Activated T-helper 2 cell treated with anti-CD3 and anti-CD28 coated beads, Interferon-gamma antibody, Interleukin-2, Interleukin-4, amounts not matched to agents 10 μg/mL and 5 μg/mL and 100 μg/mL, durations not matched to agents 14 hours and 24 hours and 36 hours (primary cell): ENCODE measurements at regions not wholly inside any gene's neighbourhood (a gene's known extent, or its start where the extent isn't known, plus 50 kb on each side); places are given as distances from the start of the nearest gene placed in this dataset.
"Not testable (repeated sequence)": the region's sequence is repeated elsewhere in the genome, so short reads cannot be mapped to it uniquely, and the experiment has no call there.

Experiments used
- DNase-seq: peaks from one replicate; pipeline ENCODE4 v3.0.0; 2021; ENCODE audit warnings: low spot score
- H3K27ac Mint-ChIP-seq: one replicate; pipeline ENCODE4 v1.8.0; 2021; ENCODE audit warnings: mixed read lengths
- H3K27me3 Mint-ChIP-seq: one replicate; pipeline ENCODE4 v1.8.0; 2021; ENCODE audit warnings: low read depth, mixed read lengths
- H3K36me3 Mint-ChIP-seq: one replicate; pipeline ENCODE4 v1.8.0; 2021; ENCODE audit warnings: low read depth, mixed read lengths
- H3K4me1 Mint-ChIP-seq: one replicate; pipeline ENCODE4 v1.8.0; 2021; ENCODE audit warnings: low read depth, mixed read lengths
- H3K4me3 Mint-ChIP-seq: one replicate; pipeline ENCODE4 v1.8.0; 2021; ENCODE audit warnings: low read depth, mild to moderate bottlenecking, moderate library complexity, mixed read lengths
- H3K9me3 Mint-ChIP-seq: one replicate; pipeline ENCODE4 v1.8.0; 2021; ENCODE audit warnings: mixed read lengths
- intact Hi-C: fragments of 100-400 bp; cut with micrococcal nuclease; formaldehyde crosslinking; loops from one replicate; pipeline ENCODE4 v1.15.1; 2023

DNA sequence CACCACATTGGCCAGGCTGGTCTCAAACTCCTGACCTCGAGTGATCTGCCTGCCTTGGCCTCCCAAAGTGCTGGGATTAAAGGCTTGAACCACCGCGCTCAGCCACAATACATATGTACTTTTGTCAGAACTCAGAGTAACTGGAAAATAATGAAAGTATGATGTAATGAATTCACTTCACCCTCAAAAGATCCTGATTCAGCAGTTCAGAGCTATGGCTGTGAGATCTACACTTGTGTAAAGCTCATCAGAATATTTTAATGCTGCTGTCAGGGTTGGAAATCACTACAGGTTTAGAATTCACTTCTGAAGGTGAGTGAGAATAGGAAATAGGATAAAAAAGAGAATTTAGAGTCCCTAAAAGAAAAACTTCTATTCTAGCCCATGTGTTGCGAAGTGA is 464.5 kb upstream of the NRSN1 start:
- intact Hi-C loops = no loop called here

DNA sequence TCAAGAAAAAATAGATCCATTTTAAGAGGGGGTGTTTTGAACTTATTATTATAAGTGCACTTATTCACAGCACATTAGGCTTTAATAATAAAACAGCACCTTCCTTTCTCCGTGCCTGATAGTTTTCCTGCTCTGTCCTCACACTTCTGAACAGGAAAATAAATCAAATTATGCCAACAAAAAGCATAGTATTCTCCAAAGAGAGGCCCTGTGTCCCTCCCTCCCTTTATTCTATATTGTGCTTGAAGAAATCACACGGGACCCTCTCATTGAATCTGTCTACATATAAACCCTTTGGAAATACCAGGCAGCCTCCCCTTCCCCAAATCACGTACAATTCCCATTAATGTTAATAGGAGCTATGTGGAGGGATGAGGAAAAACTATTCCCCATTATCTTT is 462.9 kb upstream of the NRSN1 start:
- Mint-ChIP-seq H3K4me1 (no peaks in the 10 kb centered on the region), H3K27ac (no peak overlapping the region), H3K4me3 (no peak overlapping the region), H3K36me3 (no peaks in the 10 kb centered on the region), H3K9me3 (peaks cover 14% of the 10 kb centered on the region), H3K27me3 (no peaks in the 10 kb centered on the region)
- intact Hi-C loops = no loop called here
- no peak for DNase-seq

More for the DNA sequence above, 464.5 kb upstream of the NRSN1 start:
- H3K27me3 Mint-ChIP-seq = no peaks in the 10 kb centered on the region
- no peaks in the 10 kb centered on the region for H3K4me1 Mint-ChIP-seq
- no peak overlapping the region for H3K27ac Mint-ChIP-seq
- no peaks in the 10 kb centered on the region for H3K36me3 Mint-ChIP-seq
- H3K9me3 Mint-ChIP-seq = peaks cover 4% of the 10 kb centered on the region
- H3K4me3 Mint-ChIP-seq = no peak overlapping the region
- no peak for DNase-seq

DNA sequence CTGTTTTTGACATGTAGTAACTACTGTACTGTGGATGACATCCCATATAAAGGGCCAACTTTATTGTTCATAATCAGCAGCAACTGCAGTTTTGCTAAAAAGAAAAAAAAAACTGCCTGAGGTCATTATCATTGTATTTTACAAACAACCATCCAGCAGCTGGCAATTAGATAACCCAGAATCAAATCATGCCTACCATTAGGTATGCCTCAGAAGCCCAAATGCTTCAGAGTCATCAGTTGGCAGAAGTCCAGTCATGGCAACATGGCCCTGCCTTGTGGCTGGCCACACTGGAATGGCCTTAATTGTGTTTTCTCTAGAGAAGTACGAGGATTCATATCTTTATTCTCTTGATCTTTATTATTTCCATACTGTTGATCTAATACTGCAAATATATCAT is 462.4 kb upstream of the NRSN1 start:
- no peak for DNase-seq
- Mint-ChIP-seq H3K27me3 (no peaks in the 10 kb centered on the region), H3K4me1 (no peaks in the 10 kb centered on the region), H3K4me3 (no peak overlapping the region), H3K27ac (no peak overlapping the region), H3K9me3 (peaks cover 14% of the 10 kb centered on the region), H3K36me3 (no peaks in the 10 kb centered on the region)
- intact Hi-C loops = no loop called here

DNA sequence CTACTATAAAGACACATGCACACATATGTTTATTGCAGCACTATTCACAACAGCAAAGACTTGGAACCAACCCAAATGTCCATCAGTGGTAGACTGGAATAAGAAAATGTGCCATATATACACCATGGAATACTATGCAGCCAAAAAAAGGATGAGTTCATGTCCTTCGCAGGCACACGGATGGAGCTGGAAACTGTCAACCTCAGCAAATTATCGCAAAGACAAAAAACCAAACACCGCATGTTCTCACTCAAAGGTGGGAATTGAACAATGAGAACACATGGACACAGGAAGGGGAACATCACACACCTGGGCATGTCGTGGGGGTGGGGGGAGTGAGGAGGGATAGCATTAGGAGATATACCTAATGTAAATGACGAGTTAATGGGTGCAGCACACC is 460.1 kb upstream of the NRSN1 start:
- H3K4me1 Mint-ChIP-seq, H3K4me3 Mint-ChIP-seq, H3K27me3 Mint-ChIP-seq, H3K36me3 Mint-ChIP-seq, H3K27ac Mint-ChIP-seq, intact Hi-C loops, DNase-seq: not testable (repeated sequence)
- peaks cover 27% of the 10 kb centered on the region for H3K9me3 Mint-ChIP-seq

DNA sequence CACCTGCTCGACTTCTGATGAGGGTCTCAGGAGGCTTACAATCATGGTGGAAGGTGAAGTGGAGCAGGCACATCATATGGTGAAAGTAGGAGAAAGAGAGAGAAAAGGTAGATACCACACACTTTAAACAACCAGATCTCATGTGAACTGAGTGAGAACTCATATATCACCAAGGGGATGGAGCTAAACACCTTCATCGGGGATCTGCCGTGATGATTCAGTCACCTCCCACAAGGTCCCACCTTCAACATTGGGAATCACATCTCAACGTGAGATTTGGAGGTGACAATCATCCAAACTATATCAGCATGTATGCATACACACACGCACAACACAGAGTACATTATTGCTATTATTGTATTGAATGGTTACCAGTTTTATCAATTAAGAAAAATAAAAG is 453.3 kb upstream of the NRSN1 start:
- Mint-ChIP-seq H3K4me3 (no peak overlapping the region), H3K9me3 (peaks cover 45% of the 10 kb centered on the region), H3K4me1 (no peaks in the 10 kb centered on the region), H3K27me3 (no peaks in the 10 kb centered on the region), H3K36me3 (no peaks in the 10 kb centered on the region), H3K27ac (no peak overlapping the region)
- intact Hi-C loops = no loop called here
- no peak for DNase-seq

DNA sequence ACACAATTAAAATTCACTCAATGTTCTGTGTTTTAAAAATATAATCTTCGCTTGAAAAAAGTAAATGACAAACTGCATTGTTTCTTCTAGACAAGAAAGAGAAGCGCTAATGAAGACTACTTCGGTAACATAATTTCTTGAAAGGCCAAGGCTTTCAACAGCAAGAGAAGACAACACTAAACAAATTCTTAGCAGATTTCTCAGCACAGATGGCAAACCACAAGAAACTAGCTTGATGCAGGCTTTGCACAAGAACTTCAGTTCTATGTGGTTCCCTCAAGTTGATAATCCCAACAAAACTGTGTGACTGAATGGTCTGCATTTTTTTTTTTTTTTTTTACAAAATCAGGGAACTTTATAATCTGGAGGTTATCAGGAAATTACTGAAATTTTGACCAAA is 447.4 kb upstream of the NRSN1 start:
- no peak for DNase-seq
- intact Hi-C loops = no loop called here
- no peaks in the 10 kb centered on the region for H3K4me1 Mint-ChIP-seq
- no peak overlapping the region for H3K27ac Mint-ChIP-seq
- peaks cover 17% of the 10 kb centered on the region for H3K9me3 Mint-ChIP-seq
- no peak overlapping the region for H3K4me3 Mint-ChIP-seq
- no peaks in the 10 kb centered on the region for H3K36me3 Mint-ChIP-seq
- no peaks in the 10 kb centered on the region for H3K27me3 Mint-ChIP-seq

DNA sequence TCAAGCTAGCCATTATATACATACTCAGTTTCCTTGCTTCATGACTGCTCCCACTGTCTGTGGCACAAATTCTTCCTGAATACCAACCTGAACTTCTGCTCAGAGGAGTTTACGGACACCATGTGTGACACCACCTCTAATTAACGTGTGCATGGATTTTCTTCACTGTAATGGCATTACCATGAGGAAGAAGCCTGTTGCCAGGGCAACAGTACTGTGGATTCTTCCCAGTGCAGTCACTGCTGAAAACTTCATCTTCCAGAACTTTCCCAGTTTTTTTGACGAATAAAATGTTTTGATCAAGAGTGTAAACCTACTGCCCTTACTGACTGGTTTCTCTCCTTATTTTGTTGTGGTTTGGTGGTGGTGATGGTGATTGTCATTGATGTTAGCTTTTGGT is 444.3 kb upstream of the NRSN1 start:
- no peaks in the 10 kb centered on the region for H3K4me1 Mint-ChIP-seq

DNA sequence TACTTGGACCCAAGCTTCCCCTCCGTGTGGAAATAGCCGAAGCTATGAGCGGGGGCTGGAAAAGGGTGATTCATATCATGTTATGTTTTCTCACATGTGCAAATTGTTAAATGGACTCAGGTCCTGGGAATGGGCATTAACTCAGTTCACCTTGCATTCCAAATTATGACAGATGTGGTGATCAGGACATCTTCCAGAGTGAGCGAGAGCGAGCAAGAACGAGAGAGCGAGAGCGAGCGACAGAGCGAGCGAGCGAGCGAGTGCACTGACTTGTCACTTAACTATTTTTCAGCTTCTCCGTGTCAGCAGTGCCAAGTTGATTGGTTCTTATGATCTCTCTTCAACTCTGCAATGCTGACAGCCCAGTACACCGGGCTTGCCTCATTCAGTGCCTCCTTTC is 437.4 kb upstream of the NRSN1 start:
- no peak for DNase-seq
- Mint-ChIP-seq H3K4me3 (no peak overlapping the region), H3K9me3 (peaks cover 7% of the 10 kb centered on the region), H3K27ac (no peak overlapping the region), H3K36me3 (no peaks in the 10 kb centered on the region), H3K27me3 (no peaks in the 10 kb centered on the region), H3K4me1 (no peaks in the 10 kb centered on the region)
- intact Hi-C loops = no loop called here

More for the DNA sequence above, 444.3 kb upstream of the NRSN1 start:
- Mint-ChIP-seq H3K27me3 (no peaks in the 10 kb centered on the region), H3K36me3 (no peaks in the 10 kb centered on the region), H3K4me3 (no peak overlapping the region), H3K27ac (no peak overlapping the region), H3K9me3 (peaks cover 4% of the 10 kb centered on the region)
- intact Hi-C loops = no loop called here
- no peak for DNase-seq

DNA sequence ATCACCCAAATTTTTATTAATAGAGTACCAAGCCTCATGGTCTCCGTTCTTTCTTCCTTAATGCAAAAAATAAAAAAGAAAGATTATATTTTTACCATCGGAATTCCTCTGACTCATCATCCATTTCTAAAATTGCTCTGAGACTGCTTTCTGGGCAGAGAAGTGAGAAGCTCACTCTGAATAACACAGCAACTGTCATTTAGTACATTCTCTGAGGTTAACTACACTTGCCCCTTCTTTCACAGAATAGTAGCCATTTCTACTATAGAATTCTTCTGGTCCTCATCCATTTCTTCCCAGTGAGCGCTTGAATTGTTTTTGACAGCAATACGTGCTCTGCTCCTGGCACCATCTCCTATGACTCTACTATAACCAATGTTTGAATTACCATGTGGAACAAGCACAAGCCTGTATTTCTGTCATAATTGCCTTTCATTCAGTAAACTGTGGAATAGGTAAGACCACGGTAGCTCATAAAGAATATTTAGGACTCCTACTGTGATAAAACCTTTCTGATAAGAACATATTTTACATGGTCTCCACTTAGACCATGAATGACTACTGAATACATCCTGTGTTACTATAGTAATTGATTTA is 435.5 kb upstream of the NRSN1 start:
- Mint-ChIP-seq H3K36me3 (no peaks in the 10 kb centered on the region), H3K4me3 (no peak overlapping the region), H3K4me1 (no peaks in the 10 kb centered on the region), H3K27me3 (no peaks in the 10 kb centered on the region), H3K9me3 (peaks cover 3% of the 10 kb centered on the region), H3K27ac (no peak overlapping the region)
- intact Hi-C loops = no loop called here
- DNase-seq = no peak

DNA sequence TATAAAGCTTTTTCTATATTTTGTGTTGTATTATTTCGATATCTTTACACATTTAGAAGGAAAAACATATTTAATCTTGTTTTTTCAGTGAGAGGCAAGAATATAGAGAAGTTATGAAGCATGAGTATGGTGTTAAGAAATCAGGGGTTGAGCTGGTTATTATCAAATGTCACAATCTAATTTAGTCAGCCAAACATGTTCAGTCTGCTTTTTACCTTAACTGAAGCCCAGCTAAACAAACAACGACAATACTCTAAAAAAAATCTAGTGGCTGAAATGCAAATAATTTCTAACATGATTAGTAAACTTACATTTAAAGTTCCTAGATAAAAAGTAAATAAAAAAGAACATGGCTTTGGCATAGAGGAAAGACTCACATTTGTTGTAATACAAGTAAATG is 433.8 kb upstream of the NRSN1 start:
- Mint-ChIP-seq H3K9me3 (peaks cover 3% of the 10 kb centered on the region), H3K27me3 (no peaks in the 10 kb centered on the region), H3K4me1 (no peaks in the 10 kb centered on the region), H3K4me3 (no peak overlapping the region), H3K36me3 (no peaks in the 10 kb centered on the region), H3K27ac (no peak overlapping the region)
- intact Hi-C loops = no loop called here
- no peak for DNase-seq

DNA sequence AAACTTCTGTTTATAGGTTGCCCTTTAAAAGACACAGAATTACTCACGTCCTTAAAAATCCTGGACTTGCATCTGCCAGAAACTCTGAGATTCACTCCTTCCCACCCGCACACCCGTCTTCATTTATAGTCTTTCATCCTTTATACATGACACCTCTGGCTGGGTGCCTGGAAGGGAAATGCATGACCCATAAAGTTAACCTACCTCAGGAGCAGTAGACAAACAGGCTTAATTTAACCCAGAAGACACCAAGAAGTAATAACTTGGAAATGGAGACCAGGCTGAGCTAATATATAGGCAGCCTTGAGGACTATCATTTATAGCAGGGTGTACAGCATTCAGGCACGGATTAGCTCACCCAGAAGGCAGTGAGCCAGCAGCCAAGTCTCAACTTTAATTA is 429.0 kb upstream of the NRSN1 start:
- Mint-ChIP-seq H3K27ac (no peak overlapping the region), H3K27me3 (no peaks in the 10 kb centered on the region), H3K4me3 (no peak overlapping the region), H3K36me3 (no peaks in the 10 kb centered on the region), H3K4me1 (no peaks in the 10 kb centered on the region), H3K9me3 (peaks cover 16% of the 10 kb centered on the region)
- intact Hi-C loops = no loop called here
- DNase-seq = no peak

DNA sequence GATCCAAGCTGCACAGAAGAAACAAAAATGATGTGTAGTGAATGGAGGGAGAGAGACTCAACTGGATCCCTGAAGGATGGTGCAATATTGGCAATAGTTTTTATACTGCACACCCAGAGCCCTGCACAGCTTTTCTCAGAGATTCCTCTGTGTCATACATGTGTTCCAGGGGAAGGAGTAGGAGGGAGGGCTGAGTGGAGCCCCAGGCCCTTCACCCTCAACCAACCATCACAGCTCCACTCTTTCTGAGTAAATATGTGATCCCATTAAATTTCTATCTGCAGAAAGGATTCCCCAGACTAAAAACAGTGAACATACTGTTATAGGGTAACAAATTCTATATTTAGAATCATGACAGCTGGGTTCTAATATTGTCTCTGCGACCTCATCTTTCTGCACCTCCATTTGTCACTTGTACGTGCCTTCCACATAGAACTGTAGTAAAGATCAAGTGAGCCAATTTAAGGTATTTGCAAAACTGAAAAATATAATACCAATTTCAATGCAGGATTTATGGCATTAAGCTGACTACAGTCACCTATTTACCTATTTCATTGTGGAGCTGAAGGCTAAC is 421.4 kb upstream of the NRSN1 start:
- no peak overlapping the region for H3K4me3 Mint-ChIP-seq
- intact Hi-C loops = no loop called here
- H3K27ac Mint-ChIP-seq = no peak overlapping the region
- H3K4me1 Mint-ChIP-seq = no peaks in the 10 kb centered on the region
- H3K9me3 Mint-ChIP-seq = peaks cover 14% of the 10 kb centered on the region
- DNase-seq = no peak
- H3K36me3 Mint-ChIP-seq = no peaks in the 10 kb centered on the region
- H3K27me3 Mint-ChIP-seq = no peaks in the 10 kb centered on the region

DNA sequence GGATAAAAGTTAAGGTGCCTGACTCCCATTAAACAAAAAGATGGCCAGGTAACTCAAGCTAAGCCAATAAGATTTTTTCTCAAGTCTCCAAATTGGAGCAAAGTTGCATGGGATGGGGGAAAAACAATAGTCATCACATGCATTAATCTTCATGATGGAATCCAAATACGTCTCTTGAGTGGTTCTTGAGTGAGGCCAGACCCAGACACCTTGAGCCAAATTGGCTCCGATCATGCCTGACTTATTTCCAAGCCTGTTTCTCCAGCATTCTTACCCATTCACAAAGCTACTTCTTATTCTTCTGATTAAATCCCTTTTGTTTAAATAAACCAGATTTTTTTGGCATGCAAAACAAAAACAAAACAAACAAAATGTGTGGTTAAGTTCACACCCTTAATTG is 420.3 kb upstream of the NRSN1 start:
- Mint-ChIP-seq H3K4me3 (no peak overlapping the region), H3K36me3 (no peaks in the 10 kb centered on the region), H3K27ac (no peak overlapping the region), H3K27me3 (no peaks in the 10 kb centered on the region), H3K4me1 (no peaks in the 10 kb centered on the region), H3K9me3 (peaks cover 12% of the 10 kb centered on the region)
- intact Hi-C loops = no loop called here
- DNase-seq = no peak

DNA sequence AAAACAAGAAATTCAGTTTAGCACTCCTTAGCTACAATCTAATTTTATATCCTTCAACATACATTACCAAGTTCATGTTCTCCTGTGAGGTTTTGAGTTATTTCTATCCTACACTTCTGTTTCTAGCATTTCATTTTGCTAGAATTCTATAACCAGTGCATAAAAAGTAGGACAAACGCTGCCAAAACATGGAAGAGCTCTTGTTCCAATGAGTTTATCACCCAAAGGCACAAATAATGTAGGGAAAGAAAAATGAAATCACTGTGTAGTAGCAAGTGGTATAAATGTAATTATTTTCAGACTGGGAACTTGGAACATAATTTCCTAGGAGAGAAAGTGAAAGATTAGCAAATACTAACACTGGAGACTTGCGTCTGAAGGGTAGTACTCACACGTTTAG is 413.3 kb upstream of the NRSN1 start:
- Mint-ChIP-seq H3K4me3 (no peak overlapping the region), H3K27ac (no peak overlapping the region), H3K9me3 (peaks cover under 1% of the 10 kb centered on the region), H3K27me3 (no peaks in the 10 kb centered on the region), H3K36me3 (no peaks in the 10 kb centered on the region), H3K4me1 (no peaks in the 10 kb centered on the region)
- DNase-seq = no peak
- intact Hi-C loops = no loop called here
